ENCODE measurements at regions not wholly inside any gene's neighbourhood (a gene's known extent, or its start where the extent isn't known, plus 50 kb on each side); places are given as distances from the start of the nearest gene placed in this dataset.
"Not testable (repeated sequence)": the region's sequence is repeated elsewhere in the genome, so short reads cannot be mapped to it uniquely, and the experiment has no call there.

DNA sequence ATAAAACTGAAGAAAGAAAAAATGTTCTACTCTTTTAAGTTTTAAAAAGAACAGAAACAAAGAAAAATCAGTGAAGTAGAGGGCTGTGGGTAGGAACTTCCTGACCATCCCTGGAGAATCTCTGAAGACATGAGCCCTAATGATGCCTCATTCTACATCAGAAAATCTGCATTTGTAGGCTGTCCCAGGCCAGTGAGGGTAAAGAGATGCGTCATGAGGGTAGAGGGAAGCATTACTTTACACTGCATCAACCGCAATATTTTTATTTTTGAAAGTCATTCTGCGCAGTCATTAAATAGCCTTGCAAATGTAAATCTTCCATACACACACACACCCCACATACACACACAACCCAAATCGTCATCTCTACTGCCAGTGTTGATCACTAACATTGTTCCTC is 82.1 kb upstream of the CABCOCO1 start:
- no peaks in the 10 kb centered on the region for H3K36me3 ChIP-seq (ENCODE audit: control insufficient read depth in 1 of 2, insufficient read depth in 2 of 2, low read depth in 1 of 2, low read length in 2 of 2)
- H3K4me3 ChIP-seq (ENCODE audit: insufficient read depth in 1 of 2, low read depth in 1 of 2, low read length in 2 of 2): no peak overlapping the region
- H3K9me3 ChIP-seq (ENCODE audit: control insufficient read depth, low read length): no peaks in the 10 kb centered on the region
- no peak overlapping the region for H2AK5ac ChIP-seq (ENCODE audit: low read length, severe bottlenecking)
- no peak overlapping the region for H3K18ac ChIP-seq (ENCODE audit: low read depth in 1 of 2, low read length in 2 of 2)
- no peak overlapping the region for H2AFZ ChIP-seq (ENCODE audit: low read depth, low read length)
- H3K14ac ChIP-seq (ENCODE audit: low read length in 2 of 2): no peak overlapping the region
- no peaks in the 10 kb centered on the region for H3K79me1 ChIP-seq (replicated peaks; ENCODE audit: low read length, poor library complexity, severe bottlenecking)
- H3K4me2 ChIP-seq (ENCODE audit: low read length, poor library complexity, severe bottlenecking): no peak overlapping the region
- no peak overlapping the region for H2BK5ac ChIP-seq (ENCODE audit: low read depth, low read length, poor library complexity, severe bottlenecking)
- no peak overlapping the region for H3K4ac ChIP-seq (ENCODE audit: low read depth in 1 of 2, low read length in 2 of 2)
- no peak overlapping the region for H2BK15ac ChIP-seq (ENCODE audit: low read depth, poor library complexity, severe bottlenecking)
- no peak overlapping the region for H3K27ac ChIP-seq (ENCODE audit: low read length, poor library complexity, severe bottlenecking)
- H3K9ac ChIP-seq (ENCODE audit: low read length): no peak overlapping the region
- no peak for DNase-seq
- no peak overlapping the region for H4K8ac ChIP-seq (ENCODE audit: low read length)
- no peaks in the 10 kb centered on the region for H3K27me3 ChIP-seq (ENCODE audit: control insufficient read depth in 1 of 2, insufficient read depth in 1 of 2, low read length in 2 of 2)
- no peak overlapping the region for H2BK120ac ChIP-seq (ENCODE audit: low read depth, low read length)
- H3K4me1 ChIP-seq (ENCODE audit: control insufficient read depth, insufficient read depth, low read depth, low read length): no peaks in the 10 kb centered on the region
- H4K91ac ChIP-seq (ENCODE audit: low read length): no peak overlapping the region
- WGBS: 83% methylated on average over 4 of the region's 4 CpGs
- no peak overlapping the region for H3K23ac ChIP-seq (ENCODE audit: low read length in 2 of 2)
- H2BK12ac ChIP-seq (ENCODE audit: low read length in 2 of 2): no peak overlapping the region

DNA sequence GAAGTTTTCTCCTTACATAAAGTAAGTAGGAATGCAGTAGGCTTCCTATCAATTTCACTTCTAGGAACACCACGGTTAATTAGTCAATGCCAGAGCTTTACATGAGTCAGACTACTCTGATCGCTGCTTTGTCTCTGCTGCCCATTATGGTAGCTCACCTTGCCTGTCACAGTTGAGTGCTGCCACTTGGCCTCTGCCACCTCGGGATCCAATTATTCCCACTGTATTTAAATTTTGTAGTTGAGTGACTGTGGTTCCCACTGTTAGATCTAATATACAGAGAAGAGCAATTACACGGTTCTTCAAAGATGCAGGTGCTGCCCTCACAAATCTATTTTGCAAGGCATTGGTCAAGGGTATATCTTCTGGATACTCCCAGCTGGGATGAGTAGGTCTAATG is 92.5 kb upstream of the CABCOCO1 start:
- H3K27me3 ChIP-seq (ENCODE audit: control insufficient read depth in 1 of 2, insufficient read depth in 1 of 2, low read length in 2 of 2); H3K23ac ChIP-seq (ENCODE audit: low read length in 2 of 2); H3K27ac ChIP-seq (ENCODE audit: low read length, poor library complexity, severe bottlenecking); H2BK5ac ChIP-seq (ENCODE audit: low read depth, low read length, poor library complexity, severe bottlenecking); H3K4me3 ChIP-seq (ENCODE audit: insufficient read depth in 1 of 2, low read depth in 1 of 2, low read length in 2 of 2); H2BK12ac ChIP-seq (ENCODE audit: low read length in 2 of 2); H3K18ac ChIP-seq (ENCODE audit: low read depth in 1 of 2, low read length in 2 of 2); H3K36me3 ChIP-seq (ENCODE audit: control insufficient read depth in 1 of 2, insufficient read depth in 2 of 2, low read depth in 1 of 2, low read length in 2 of 2); H2AK5ac ChIP-seq (ENCODE audit: low read length, severe bottlenecking); H3K79me1 ChIP-seq (replicated peaks; ENCODE audit: low read length, poor library complexity, severe bottlenecking); DNase-seq; H4K8ac ChIP-seq (ENCODE audit: low read length); H4K91ac ChIP-seq (ENCODE audit: low read length); H2AFZ ChIP-seq (ENCODE audit: low read depth, low read length); H3K9ac ChIP-seq (ENCODE audit: low read length); H3K4me1 ChIP-seq (ENCODE audit: control insufficient read depth, insufficient read depth, low read depth, low read length); H3K4ac ChIP-seq (ENCODE audit: low read depth in 1 of 2, low read length in 2 of 2); H3K14ac ChIP-seq (ENCODE audit: low read length in 2 of 2); H2BK120ac ChIP-seq (ENCODE audit: low read depth, low read length); H3K4me2 ChIP-seq (ENCODE audit: low read length, poor library complexity, severe bottlenecking); H2BK15ac ChIP-seq (ENCODE audit: low read depth, poor library complexity, severe bottlenecking): not testable (repeated sequence)
- peaks cover 34% of the 10 kb centered on the region for H3K9me3 ChIP-seq (ENCODE audit: control insufficient read depth, low read length)
- WGBS: 43% methylated on average over 4 of the region's 4 CpGs

DNA sequence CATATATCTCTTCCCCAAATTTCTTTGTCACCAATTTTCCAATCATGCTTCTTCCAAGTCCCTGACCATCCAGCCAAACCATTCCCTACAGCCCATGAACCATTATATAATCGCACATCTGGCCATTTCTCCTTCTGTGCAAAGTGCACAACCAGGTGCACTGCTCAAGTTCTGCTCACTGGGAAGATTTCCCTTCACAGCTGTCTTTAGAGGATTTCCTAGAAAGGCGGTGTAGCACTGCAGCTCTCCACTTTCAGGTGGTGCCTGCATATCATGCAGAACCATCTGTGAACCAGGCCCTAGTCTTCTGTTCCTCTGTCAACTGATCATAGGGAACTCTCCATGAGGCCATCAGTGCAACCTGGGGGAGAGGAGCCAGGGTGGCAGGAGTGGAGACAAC is 95.0 kb upstream of the CABCOCO1 start:
- Histone ChIP-seq H3K4me2 (ENCODE audit: low read length, poor library complexity, severe bottlenecking) (no peak overlapping the region), H3K4ac (ENCODE audit: low read depth in 1 of 2, low read length in 2 of 2) (no peak overlapping the region), H3K79me1 (replicated peaks; ENCODE audit: low read length, poor library complexity, severe bottlenecking) (no peaks in the 10 kb centered on the region), H3K9me3 (ENCODE audit: control insufficient read depth, low read length) (peaks cover 34% of the 10 kb centered on the region), H2BK15ac (ENCODE audit: low read depth, poor library complexity, severe bottlenecking) (no peak overlapping the region), H3K4me3 (ENCODE audit: insufficient read depth in 1 of 2, low read depth in 1 of 2, low read length in 2 of 2) (no peak overlapping the region), H3K27ac (ENCODE audit: low read length, poor library complexity, severe bottlenecking) (no peak overlapping the region), H3K14ac (ENCODE audit: low read length in 2 of 2) (no peak overlapping the region), H3K9ac (ENCODE audit: low read length) (no peak overlapping the region), H4K91ac (ENCODE audit: low read length) (no peak overlapping the region), H2AFZ (ENCODE audit: low read depth, low read length) (no peak overlapping the region), H2AK5ac (ENCODE audit: low read length, severe bottlenecking) (no peak overlapping the region), H3K23ac (ENCODE audit: low read length in 2 of 2) (no peak overlapping the region), H3K4me1 (ENCODE audit: control insufficient read depth, insufficient read depth, low read depth, low read length) (no peaks in the 10 kb centered on the region), H3K36me3 (ENCODE audit: control insufficient read depth in 1 of 2, insufficient read depth in 2 of 2, low read depth in 1 of 2, low read length in 2 of 2) (no peaks in the 10 kb centered on the region), H2BK120ac (ENCODE audit: low read depth, low read length) (no peak overlapping the region), H2BK5ac (ENCODE audit: low read depth, low read length, poor library complexity, severe bottlenecking) (no peak overlapping the region), H3K27me3 (ENCODE audit: control insufficient read depth in 1 of 2, insufficient read depth in 1 of 2, low read length in 2 of 2) (no peaks in the 10 kb centered on the region), H3K18ac (ENCODE audit: low read depth in 1 of 2, low read length in 2 of 2) (no peak overlapping the region), H4K8ac (ENCODE audit: low read length) (no peak overlapping the region), H2BK12ac (ENCODE audit: low read length in 2 of 2) (no peak overlapping the region)
- no peak for DNase-seq
- WGBS: 95% methylated on average over 2 of the region's 2 CpGs

DNA sequence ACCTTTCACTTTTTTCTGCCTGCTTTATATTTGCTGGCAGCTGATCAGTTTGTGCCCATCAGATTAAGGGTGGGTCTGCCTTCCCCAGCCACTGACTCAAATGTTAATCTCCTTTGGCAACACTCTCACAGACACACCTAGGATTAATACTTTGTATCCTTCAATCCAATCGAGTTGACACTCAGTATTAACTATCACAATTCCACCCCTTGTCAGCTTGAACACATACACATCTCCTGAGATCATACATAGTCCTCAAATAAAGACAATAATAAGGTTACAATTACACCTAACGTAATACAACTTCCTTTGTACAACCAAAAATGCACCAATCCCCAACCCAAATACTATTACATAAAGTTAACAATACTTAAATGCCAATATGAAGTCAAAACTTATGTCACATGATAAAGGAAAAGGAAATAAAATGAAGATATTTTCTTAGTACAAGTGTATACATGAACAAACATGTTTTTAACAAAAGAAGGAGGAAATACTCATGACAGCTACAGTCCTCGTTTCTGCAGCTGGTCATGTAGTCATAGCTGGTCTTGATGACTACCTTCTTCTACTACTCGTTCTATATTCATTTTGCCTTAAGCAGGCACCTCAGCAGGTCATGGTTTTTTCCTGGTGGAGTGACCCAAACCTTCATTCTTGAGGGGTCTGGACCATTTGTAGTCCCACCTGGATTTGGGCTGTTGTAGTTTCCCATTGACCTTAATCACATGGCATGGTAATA is 96.7 kb upstream of the CABCOCO1 start:
- Histone ChIP-seq H3K18ac (ENCODE audit: low read depth in 1 of 2, low read length in 2 of 2) (no peak overlapping the region), H3K14ac (ENCODE audit: low read length in 2 of 2) (no peak overlapping the region), H4K8ac (ENCODE audit: low read length) (no peak overlapping the region), H2BK12ac (ENCODE audit: low read length in 2 of 2) (no peak overlapping the region), H3K27ac (ENCODE audit: low read length, poor library complexity, severe bottlenecking) (no peak overlapping the region), H2BK15ac (ENCODE audit: low read depth, poor library complexity, severe bottlenecking) (no peak overlapping the region), H3K4ac (ENCODE audit: low read depth in 1 of 2, low read length in 2 of 2) (no peak overlapping the region), H3K9ac (ENCODE audit: low read length) (no peak overlapping the region), H2AFZ (ENCODE audit: low read depth, low read length) (no peak overlapping the region), H3K36me3 (ENCODE audit: control insufficient read depth in 1 of 2, insufficient read depth in 2 of 2, low read depth in 1 of 2, low read length in 2 of 2) (no peaks in the 10 kb centered on the region), H2BK5ac (ENCODE audit: low read depth, low read length, poor library complexity, severe bottlenecking) (no peak overlapping the region), H3K4me3 (ENCODE audit: insufficient read depth in 1 of 2, low read depth in 1 of 2, low read length in 2 of 2) (no peak overlapping the region), H2AK5ac (ENCODE audit: low read length, severe bottlenecking) (no peak overlapping the region), H3K4me2 (ENCODE audit: low read length, poor library complexity, severe bottlenecking) (no peak overlapping the region), H3K27me3 (ENCODE audit: control insufficient read depth in 1 of 2, insufficient read depth in 1 of 2, low read length in 2 of 2) (no peaks in the 10 kb centered on the region), H2BK120ac (ENCODE audit: low read depth, low read length) (no peak overlapping the region), H3K23ac (ENCODE audit: low read length in 2 of 2) (no peak overlapping the region), H3K4me1 (ENCODE audit: control insufficient read depth, insufficient read depth, low read depth, low read length) (no peaks in the 10 kb centered on the region), H3K79me1 (replicated peaks; ENCODE audit: low read length, poor library complexity, severe bottlenecking) (no peaks in the 10 kb centered on the region), H3K9me3 (ENCODE audit: control insufficient read depth, low read length) (peaks cover 26% of the 10 kb centered on the region), H4K91ac (ENCODE audit: low read length) (no peak overlapping the region)
- 86% methylated on average over 4 of the region's 4 CpGs for WGBS
- no peak for DNase-seq

Measured in mesenchymal stem cell (in vitro differentiated cells and primary cell).